Activated CD4-positive, alpha-beta T cell treated with anti-CD3 and anti-CD28 coated beads, Interleukin-2, amount 50 U/mL, for 1 hour (primary cell): ENCODE measurements at regions not wholly inside any gene's neighbourhood (a gene's known extent, or its start where the extent isn't known, plus 50 kb on each side); places are given as distances from the start of the nearest gene placed in this dataset.

Experiments used
- DNase-seq: peaks from one replicate; pipeline ENCODE4 v3.0.0-alpha.2; 2020

- no peak for DNase-seq
Measured at GRCh38 chr3:21801631-21802030, 50.6 kb upstream of the ZNF385D start.

- DNase-seq: no peak
Measured at GRCh38 chr3:21803604-21804003, 52.6 kb upstream of the ZNF385D start.

- DNase-seq: no peak
Measured at GRCh38 chr3:21804330-21804729, 53.3 kb upstream of the ZNF385D start.

GRCh38 chr3:21806733-21807132 is 55.7 kb upstream of the ZNF385D start:
- DNase-seq: no peak

GRCh38 chr3:21825684-21826083 is 74.7 kb upstream of the ZNF385D start:
- DNase-seq: no peak

DNA sequence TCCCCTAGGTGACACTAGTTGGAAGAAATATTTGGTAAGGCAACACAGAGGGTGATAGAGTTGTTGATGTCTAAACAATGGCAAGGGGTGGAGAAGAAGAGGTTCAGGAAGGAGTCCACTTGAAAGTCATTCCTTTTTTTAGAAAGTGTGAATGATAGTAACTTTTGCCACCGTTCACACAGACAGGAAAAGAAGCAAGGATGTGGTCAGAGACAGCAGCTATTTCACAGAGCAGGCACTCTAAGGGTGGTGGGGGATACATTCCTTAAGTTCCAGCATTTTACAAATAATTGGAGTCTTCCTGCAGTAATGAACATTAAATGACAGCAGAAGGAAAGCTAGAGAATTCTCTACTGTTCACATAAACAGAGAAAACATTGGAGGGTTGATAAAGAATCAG is 75.4 kb upstream of the ZNF385D start:
- DNase-seq: no peak

DNA sequence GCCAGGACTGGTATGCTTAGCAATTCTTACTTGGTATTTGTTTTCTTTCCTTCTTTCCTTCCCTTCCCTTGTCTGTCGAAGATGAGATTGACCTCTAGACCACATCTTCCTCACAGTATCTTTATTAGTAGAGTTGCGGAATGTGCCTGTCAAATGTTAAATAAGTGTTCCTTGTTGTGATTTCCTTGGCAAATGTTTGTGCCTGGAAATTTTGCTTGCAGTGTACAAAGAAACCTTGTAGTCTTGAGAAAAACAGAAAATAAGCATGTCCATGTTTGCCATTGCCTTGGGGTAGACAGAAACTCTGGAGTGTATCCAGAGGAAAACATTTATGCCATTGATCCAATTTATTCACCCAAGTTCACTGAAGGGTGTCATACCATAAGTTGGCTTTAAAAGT is 79.5 kb upstream of the ZNF385D start:
- no peak for DNase-seq

GRCh38 chr3:21835264-21835663 is 84.3 kb upstream of the ZNF385D start:
- DNase-seq: no peak

DNA sequence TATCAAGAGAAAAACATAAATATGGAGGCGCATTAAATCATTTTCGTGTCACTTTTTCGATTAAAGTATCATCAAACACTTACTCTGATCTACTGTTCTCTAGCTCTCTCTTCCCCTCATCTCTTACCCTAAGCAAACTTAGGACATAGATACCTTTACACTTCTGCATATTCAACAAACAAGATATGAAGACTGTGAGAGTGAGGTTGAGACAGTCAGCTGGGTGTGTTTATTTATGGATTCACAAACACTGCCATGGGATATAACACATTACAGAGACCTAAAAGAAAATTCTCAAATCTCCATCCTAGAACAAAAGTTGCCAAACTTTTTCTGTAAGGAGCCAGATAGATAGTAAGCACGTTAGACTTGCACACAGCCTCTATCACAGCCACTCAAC is 85.2 kb upstream of the ZNF385D start:
- no peak for DNase-seq

DNA sequence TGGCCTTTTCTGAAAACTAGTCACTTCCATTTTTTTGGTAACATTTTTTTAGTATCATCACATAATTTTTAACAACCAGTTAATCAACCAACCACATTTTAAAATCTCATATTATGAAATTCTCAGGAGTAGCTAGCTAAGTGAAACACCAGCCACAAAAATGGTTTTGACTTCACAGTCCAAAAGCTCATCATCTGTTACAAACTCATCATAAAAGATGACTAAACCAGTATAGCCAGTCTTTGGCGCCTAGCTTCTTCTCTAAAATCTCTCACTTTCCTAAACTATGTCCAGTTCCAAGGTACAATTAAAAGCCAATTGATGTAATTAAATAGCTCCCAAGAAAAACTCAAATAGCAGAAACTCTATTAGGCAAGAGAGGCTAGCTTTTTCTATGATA is 88.2 kb upstream of the ZNF385D start:
- DNase-seq: no peak

- DNase-seq: no peak
Measured at GRCh38 chr3:21839592-21839991, 88.6 kb upstream of the ZNF385D start.

DNA sequence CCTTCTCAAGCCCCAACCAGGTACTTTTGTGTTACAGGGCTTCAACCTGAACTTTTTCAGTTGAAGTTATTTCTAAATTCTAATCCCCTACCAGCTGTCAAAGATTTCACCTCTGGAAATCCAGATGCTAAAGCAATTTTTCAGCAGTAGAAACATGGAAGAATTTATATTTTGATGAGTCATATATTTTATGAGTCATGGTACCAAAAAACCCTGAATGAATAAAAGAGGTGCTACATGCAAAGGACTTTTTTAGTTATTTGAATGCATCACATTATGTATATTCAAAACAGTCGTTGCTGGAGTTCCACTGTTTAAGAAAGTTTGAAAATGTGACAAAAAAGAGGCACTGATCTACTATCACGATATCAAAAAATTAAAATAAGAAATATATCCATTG is 96.0 kb upstream of the ZNF385D start:
- no peak for DNase-seq

DNA sequence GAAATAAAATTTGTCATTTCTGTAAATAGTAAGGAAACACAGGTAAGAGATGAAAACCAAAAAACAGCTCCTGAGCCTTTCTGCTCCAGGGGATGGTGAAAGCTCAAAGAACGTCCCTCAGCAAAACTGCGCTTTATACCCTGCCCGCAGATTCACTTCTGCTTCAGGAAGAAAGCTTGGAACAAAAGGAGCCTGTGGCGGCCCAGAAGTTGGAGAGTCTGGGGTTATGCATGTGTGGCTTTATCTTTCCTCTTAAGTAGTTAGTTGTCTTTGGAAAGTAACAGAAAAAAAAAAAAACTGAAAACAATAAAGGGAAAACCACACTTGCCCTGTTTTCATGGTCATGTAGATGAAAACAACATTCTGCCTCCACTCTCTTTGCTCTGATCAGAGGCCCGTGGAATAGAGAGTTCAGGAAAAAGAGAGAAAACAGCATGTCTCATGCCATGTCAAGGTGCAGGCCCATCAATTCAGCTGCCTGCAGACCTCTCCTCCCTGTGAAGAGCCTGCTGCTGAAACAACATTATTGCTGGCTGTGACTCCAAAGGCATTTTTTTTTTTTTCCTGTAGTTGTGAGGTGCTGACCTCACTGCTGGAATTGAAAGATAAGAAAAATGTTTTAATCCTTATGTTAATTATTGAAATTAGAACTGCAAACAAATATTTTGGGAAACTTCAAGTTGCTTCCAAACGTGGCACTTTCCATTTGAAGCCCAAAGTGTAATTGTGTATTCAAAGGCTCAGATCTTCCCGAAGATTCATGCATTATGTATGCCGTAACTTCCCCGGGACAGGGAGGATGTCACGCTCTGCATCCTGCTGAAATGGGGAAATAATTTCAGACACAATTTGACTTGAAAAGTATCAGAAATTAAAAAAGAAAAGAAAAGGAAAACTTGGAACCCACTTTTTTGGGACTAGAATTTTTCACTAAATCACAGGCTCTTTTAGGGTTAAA is 108.4 kb upstream of the ZNF385D start:
- DNase-seq: no peak

DNA sequence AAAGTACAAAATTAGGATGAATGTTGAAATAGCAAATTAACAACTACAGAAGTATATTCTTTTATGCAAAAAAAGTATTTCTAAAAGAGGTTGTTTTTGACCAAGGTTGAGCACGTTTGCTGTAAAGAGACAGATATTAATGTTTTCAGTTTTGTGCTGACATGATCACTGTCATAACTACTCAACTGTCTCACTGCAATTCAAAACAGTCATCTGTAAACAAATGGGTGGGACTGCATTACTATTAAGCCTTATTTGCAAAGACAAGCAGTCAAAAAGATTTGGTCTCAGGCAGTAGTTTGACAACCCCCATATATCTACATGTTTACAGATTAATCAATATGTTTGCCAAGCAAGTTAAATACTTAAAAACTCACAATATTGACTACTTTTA is 109.1 kb upstream of the ZNF385D start:
- DNase-seq: no peak

DNA sequence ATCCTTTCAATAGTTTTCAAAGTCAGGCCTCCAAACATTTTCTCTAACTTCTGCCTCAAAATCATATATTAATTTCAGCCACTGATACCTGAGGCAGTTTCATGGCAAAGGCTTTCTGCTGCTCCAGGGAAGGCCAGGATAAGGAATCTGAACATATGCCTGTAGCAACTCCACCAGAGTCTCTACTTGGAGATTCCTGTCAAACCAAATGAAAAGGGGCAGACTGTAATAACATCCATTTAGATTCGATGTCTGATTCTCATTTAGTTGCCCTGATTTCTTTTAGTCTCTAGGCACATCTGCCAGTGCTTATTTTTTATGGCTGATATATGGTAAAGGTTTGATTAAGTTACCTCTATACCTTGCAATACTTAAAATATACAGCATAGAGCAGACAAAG is 109.6 kb upstream of the ZNF385D start:
- no peak for DNase-seq

- DNase-seq: no peak
Measured at GRCh38 chr3:21876782-21877181, 125.8 kb upstream of the ZNF385D start.

GRCh38 chr3:21877214-21877754 is 126.3 kb upstream of the ZNF385D start:
- DNase-seq: no peak

- no peak for DNase-seq
Measured at GRCh38 chr3:21879184-21879886, 128.3 kb upstream of the ZNF385D start.

GRCh38 chr3:21888656-21889055 is 137.6 kb upstream of the ZNF385D start:
- DNase-seq: no peak

DNA sequence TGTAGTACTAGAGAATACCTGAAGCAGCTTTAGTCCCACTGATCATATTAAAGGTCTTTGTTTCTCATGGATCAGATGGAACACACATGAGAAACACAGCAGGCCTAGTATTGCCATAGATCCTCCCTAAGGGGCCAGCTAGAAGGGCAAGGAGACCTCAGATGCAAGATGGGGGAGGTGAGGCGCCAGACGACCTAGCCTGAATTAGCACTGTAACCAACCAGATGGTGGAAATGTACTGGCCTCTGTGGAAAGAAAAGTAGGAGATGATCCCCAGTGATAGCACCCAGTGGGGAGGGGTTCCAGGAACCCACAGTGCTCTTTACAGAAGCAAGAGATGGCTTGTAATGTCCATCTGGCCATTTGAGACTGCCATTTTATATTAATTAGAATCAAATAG is 138.2 kb upstream of the ZNF385D start:
- DNase-seq: no peak

GRCh38 chr3:21892104-21892503 is 141.1 kb upstream of the ZNF385D start:
- DNase-seq: no peak

DNA sequence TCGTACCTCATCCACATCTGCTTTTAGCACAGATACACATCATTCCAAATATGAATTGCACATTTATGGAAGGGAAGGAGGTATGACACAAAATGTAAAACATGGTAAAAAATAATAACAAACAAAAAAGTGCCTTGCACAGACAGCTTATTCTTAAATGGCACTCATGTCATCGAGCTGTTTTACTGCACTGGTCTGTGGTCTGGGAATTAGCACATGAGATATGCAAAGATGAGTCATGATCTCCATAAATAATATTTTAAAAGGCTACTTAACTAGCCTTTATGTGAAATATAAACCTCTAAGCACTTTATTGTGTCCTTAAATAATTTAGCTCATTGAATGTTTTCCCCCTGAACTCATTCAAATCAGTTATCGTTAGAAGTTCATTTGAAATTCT is 142.2 kb upstream of the ZNF385D start:
- DNase-seq: no peak

DNA sequence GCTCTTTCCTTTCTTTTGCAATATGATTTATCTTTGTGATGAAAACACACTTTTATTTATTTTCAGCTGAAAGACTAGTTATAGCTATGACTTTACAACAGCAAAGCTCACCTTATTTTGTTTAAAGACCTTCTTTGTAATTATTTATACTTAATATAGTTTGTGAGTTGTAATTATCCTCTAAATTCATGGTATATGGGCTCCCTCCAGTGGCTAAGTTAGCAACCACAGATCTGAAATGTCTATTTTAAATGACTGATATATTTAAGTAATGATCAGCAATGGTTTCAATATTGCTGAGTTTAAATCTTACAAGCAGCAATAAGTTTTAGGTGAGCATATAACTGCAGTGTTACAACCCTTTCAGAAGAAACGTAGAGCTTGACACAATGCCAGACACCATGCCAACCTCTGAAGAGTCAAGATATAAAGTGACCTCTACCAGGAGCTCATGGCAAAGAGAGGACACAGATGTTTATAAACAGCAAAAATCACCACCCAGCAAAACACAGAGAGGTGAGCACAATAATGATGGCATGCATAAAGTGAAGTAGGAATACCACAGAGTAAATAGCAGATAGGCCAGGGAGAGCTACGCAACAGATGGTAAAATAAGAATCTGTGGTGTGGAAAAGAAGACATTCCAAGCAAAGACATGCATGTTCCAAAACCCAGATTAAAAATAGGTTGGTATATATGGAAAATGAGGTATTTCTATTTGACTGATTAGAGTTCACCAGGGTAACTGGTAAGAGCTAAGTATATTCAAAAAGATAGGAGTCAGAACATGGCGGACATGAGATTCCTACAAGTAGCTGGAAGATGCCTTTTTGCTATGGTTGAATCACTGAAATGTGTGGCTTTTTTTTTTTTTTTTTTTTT is 143.7 kb upstream of the ZNF385D start:
- DNase-seq: no peak
